ENCODE measurements at regions not wholly inside any gene's neighbourhood (a gene's known extent, or its start where the extent isn't known, plus 50 kb on each side); places are given as distances from the start of the nearest gene placed in this dataset.

- Histone ChIP-seq H3K27me3 (replicated peaks; ENCODE audit: insufficient read depth, low read length) (0 out of 2 replicates have a peak, but pooled peaks cover 5% of the 10 kb centered on the region), H3K9me3 (replicated peaks; ENCODE audit: insufficient read depth, low read length) (no peaks in the 10 kb centered on the region), H3K4me3 (ENCODE audit: low read length) (no peak overlapping the region), H3K9ac (ENCODE audit: low read length) (no peak overlapping the region), H3K4me2 (ENCODE audit: low read depth, low read length) (no peak overlapping the region), H3K36me3 (replicated peaks; ENCODE audit: insufficient read depth, low read length) (no peaks in the 10 kb centered on the region), H3K79me2 (ENCODE audit: low read length) (no peaks in the 10 kb centered on the region), H3F3A (ENCODE audit: insufficient read depth, low read length) (no peaks in the 10 kb centered on the region), H4K20me1 (ENCODE audit: insufficient read depth, low read length) (no peaks in the 10 kb centered on the region), H2AFZ (ENCODE audit: low read length) (no peak overlapping the region), H3K4me1 (ENCODE audit: low read length) (peaks cover 12% of the 10 kb centered on the region), H3K27ac (ENCODE audit: low read length) (no peak overlapping the region), H3K9me2 (replicated peaks; ENCODE audit: insufficient read depth, low read length) (no peaks in the 10 kb centered on the region)
- TF ChIP-seq EZH2 (optimal IDR thresholded peaks at IDR 0.05; ENCODE audit: low read depth, low read length) (no peak), EZH2phosphoT487 (IDR thresholded peaks at IDR 0.05; ENCODE audit: low read length) (no peak), CTCF (IDR thresholded peaks at IDR 0.05; ENCODE audit: low read length) (no peak)
- DNase-seq = no peak
Measured at GRCh38 chr4:138407329-138407728, 165.2 kb upstream of the SLC7A11 start.

- 0 out of 2 replicates have a peak, but pooled peaks cover 5% of the 10 kb centered on the region for H3K27me3 ChIP-seq (replicated peaks; ENCODE audit: insufficient read depth, low read length)
- H4K20me1 ChIP-seq (ENCODE audit: insufficient read depth, low read length) = no peaks in the 10 kb centered on the region
- H3K4me2 ChIP-seq (ENCODE audit: low read depth, low read length) = no peak overlapping the region
- no peaks in the 10 kb centered on the region for H3K79me2 ChIP-seq (ENCODE audit: low read length)
- no peak overlapping the region for H3K27ac ChIP-seq (ENCODE audit: low read length)
- no peaks in the 10 kb centered on the region for H3F3A ChIP-seq (ENCODE audit: insufficient read depth, low read length)
- no peak overlapping the region for H3K4me3 ChIP-seq (ENCODE audit: low read length)
- no peak overlapping the region for H3K9ac ChIP-seq (ENCODE audit: low read length)
- no peak for DNase-seq
- H3K4me1 ChIP-seq (ENCODE audit: low read length) = peaks cover 12% of the 10 kb centered on the region
- H2AFZ ChIP-seq (ENCODE audit: low read length) = no peak overlapping the region
- H3K9me2 ChIP-seq (replicated peaks; ENCODE audit: insufficient read depth, low read length) = no peaks in the 10 kb centered on the region
- no peak for TF ChIP-seq EZH2phosphoT487 (IDR thresholded peaks at IDR 0.05; ENCODE audit: low read length)
- TF ChIP-seq EZH2 (optimal IDR thresholded peaks at IDR 0.05; ENCODE audit: low read depth, low read length) = no peak
- H3K36me3 ChIP-seq (replicated peaks; ENCODE audit: insufficient read depth, low read length) = no peaks in the 10 kb centered on the region
- no peaks in the 10 kb centered on the region for H3K9me3 ChIP-seq (replicated peaks; ENCODE audit: insufficient read depth, low read length)
Measured at GRCh38 chr4:138406876-138407275, 164.7 kb upstream of the SLC7A11 start.

- Histone ChIP-seq H2AFZ (ENCODE audit: low read length) (no peak overlapping the region), H3K27ac (ENCODE audit: low read length) (no peak overlapping the region), H3K4me3 (ENCODE audit: low read length) (no peak overlapping the region), H3K9me2 (replicated peaks; ENCODE audit: insufficient read depth, low read length) (no peaks in the 10 kb centered on the region), H3K9ac (ENCODE audit: low read length) (no peak overlapping the region), H4K20me1 (ENCODE audit: insufficient read depth, low read length) (no peaks in the 10 kb centered on the region), H3K9me3 (replicated peaks; ENCODE audit: insufficient read depth, low read length) (no peaks in the 10 kb centered on the region), H3K79me2 (ENCODE audit: low read length) (no peaks in the 10 kb centered on the region), H3K36me3 (replicated peaks; ENCODE audit: insufficient read depth, low read length) (no peaks in the 10 kb centered on the region), H3K27me3 (replicated peaks; ENCODE audit: insufficient read depth, low read length) (0 out of 2 replicates have a peak, but pooled peaks cover 5% of the 10 kb centered on the region), H3K4me2 (ENCODE audit: low read depth, low read length) (peak overlapping the region; percentile 8; the same call in 1 of the 2 replicates), H3F3A (ENCODE audit: insufficient read depth, low read length) (no peaks in the 10 kb centered on the region), H3K4me1 (ENCODE audit: low read length) (peaks cover 12% of the 10 kb centered on the region)
- no peak for DNase-seq
- TF ChIP-seq EZH2phosphoT487 (IDR thresholded peaks at IDR 0.05; ENCODE audit: low read length) = no peak
- no peak for TF ChIP-seq EZH2 (optimal IDR thresholded peaks at IDR 0.05; ENCODE audit: low read depth, low read length)
- no peak for TF ChIP-seq CTCF (IDR thresholded peaks at IDR 0.05; ENCODE audit: low read length)
Measured at GRCh38 chr4:138405934-138406567, 163.9 kb upstream of the SLC7A11 start.

GRCh38 chr4:138405466-138405891 lies 163.3 kb upstream of the SLC7A11 start:
- H3K27me3 ChIP-seq (replicated peaks; ENCODE audit: insufficient read depth, low read length) = 0 out of 2 replicates have a peak, but pooled peaks cover 5% of the 10 kb centered on the region
- no peaks in the 10 kb centered on the region for H3F3A ChIP-seq (ENCODE audit: insufficient read depth, low read length)
- H3K4me1 ChIP-seq (ENCODE audit: low read length) = peaks cover 12% of the 10 kb centered on the region
- H3K9me2 ChIP-seq (replicated peaks; ENCODE audit: insufficient read depth, low read length) = no peaks in the 10 kb centered on the region
- no peak overlapping the region for H3K27ac ChIP-seq (ENCODE audit: low read length)
- TF ChIP-seq EZH2phosphoT487 (IDR thresholded peaks at IDR 0.05; ENCODE audit: low read length) (no peak), EZH2 (optimal IDR thresholded peaks at IDR 0.05; ENCODE audit: low read depth, low read length) (no peak), CTCF (IDR thresholded peaks at IDR 0.05; ENCODE audit: low read length) (no peak)
- H2AFZ ChIP-seq (ENCODE audit: low read length) = no peak overlapping the region
- no peaks in the 10 kb centered on the region for H3K9me3 ChIP-seq (replicated peaks; ENCODE audit: insufficient read depth, low read length)
- H3K36me3 ChIP-seq (replicated peaks; ENCODE audit: insufficient read depth, low read length) = no peaks in the 10 kb centered on the region
- peak; percentile 73 for DNase-seq
- H3K4me2 ChIP-seq (ENCODE audit: low read depth, low read length) = peak overlapping the region; percentile 8; the same call in 1 of the 2 replicates
- H4K20me1 ChIP-seq (ENCODE audit: insufficient read depth, low read length) = no peaks in the 10 kb centered on the region
- H3K4me3 ChIP-seq (ENCODE audit: low read length) = no peak overlapping the region
- H3K79me2 ChIP-seq (ENCODE audit: low read length) = no peaks in the 10 kb centered on the region
- no peak overlapping the region for H3K9ac ChIP-seq (ENCODE audit: low read length)
